Cerebellar cortex (tissue), 1 donor: ENCODE measurements at regions not wholly inside any gene's neighbourhood (a gene's known extent, or its start where the extent isn't known, plus 50 kb on each side); places are given as distances from the start of the nearest gene placed in this dataset.

Experiments
- DNase-seq: peaks from one replicate; pipeline ENCODE4 v3.0.0-alpha.2; 2015; ENCODE audit warnings: low spot score

DNA sequence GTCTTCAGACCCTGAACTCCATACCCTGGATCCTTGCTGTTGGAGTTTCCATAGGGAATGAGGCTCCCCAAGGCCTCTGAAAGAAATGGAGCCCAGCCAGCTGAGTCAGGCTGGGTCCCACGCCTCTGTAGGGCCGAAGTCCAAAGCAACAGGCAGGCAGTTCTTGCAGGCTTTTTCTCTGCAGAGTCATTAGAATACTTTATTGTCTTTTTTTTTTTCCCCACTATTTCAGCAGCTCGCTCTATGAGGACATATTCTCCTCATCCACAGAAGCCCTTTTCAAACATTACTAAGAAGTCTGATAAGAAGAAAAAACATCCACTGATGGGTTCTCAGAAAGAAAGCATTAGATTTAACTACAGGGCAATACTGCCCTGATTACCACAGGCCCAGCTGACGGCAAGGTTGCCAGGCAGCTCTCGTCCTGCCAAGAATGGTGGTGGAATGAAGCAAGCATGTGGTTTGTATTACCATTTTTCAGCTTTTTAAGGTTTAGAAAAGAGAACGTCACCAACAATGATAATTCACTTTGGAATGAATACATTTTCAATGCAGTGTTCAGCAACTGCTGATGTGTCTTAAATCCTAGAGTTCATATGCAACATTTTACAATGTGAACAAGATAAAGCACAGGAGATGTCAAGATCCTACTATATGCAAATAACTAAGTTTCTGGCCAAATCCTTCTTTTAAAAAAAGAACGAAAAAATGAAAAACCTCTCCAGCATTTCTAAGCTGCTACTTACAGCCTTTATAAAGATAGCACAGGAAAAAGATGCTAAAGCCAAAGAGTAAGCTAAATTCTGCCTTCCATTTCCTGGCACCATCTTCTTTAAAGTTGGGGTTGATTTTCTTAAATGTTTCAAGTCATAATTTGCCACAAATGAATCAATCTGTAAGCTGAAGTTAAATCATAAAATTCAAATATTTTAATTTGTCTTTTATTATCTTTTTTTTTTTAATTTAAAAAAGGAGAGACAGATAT, 223.6 kb upstream of the CITED2 start:
- peak; percentile 33 for DNase-seq

- no peak for DNase-seq
Measured at GRCh38 chr6:139597087-139597763, 222.8 kb upstream of the CITED2 start.

- no peak for DNase-seq
Measured at GRCh38 chr6:139595183-139595582, 220.7 kb upstream of the CITED2 start.

DNA sequence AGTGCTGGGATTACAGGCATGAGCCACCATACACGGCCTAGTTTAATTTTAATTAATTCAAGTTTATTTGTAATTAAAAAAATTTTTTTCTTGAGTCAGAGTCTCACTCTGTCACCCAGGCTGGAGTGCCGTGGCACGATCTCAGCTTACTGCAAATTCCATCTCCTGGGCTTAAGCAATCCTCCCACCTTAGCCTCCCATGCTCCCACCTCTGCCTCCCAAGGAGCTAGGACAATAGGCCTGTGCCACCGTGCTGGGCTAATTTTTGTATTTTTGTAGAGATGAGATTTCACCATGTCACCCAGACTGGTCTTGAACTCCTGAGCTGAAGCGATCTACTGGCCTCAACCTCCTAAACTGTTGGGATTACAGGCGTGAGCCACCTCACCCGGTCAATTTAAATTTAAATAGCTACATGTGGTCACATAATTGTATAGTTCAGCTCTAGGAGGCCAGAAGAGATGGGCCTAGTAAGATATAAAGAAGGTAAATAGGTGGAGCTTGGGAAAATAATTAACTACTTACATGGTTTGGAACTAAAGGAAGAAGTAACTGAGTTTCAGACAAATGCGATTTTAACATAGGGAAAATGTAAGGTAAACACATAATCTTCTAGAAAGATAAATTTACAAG, 220.0 kb upstream of the CITED2 start:
- no peak for DNase-seq

- DNase-seq: no peak
Measured at GRCh38 chr6:139593081-139593480, 218.6 kb upstream of the CITED2 start.

DNA sequence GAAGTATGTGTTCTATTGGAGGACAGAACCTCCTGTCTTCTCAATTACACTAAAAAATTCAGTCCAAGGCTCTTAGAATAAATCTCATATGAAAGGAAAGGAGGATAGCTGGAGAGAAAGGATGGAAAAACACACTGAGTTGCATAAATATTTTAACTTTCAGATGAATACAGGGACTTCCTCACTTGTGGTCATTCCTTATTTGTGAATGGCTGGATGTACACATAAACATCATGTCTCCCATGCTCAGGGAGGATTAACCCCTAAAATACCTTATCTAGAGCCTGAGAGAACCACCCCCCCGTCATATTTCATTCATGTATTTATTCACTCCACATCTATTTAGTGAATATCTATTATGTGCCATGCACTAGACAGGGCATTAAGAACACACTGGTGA, 217.6 kb upstream of the CITED2 start:
- DNase-seq: no peak

DNA sequence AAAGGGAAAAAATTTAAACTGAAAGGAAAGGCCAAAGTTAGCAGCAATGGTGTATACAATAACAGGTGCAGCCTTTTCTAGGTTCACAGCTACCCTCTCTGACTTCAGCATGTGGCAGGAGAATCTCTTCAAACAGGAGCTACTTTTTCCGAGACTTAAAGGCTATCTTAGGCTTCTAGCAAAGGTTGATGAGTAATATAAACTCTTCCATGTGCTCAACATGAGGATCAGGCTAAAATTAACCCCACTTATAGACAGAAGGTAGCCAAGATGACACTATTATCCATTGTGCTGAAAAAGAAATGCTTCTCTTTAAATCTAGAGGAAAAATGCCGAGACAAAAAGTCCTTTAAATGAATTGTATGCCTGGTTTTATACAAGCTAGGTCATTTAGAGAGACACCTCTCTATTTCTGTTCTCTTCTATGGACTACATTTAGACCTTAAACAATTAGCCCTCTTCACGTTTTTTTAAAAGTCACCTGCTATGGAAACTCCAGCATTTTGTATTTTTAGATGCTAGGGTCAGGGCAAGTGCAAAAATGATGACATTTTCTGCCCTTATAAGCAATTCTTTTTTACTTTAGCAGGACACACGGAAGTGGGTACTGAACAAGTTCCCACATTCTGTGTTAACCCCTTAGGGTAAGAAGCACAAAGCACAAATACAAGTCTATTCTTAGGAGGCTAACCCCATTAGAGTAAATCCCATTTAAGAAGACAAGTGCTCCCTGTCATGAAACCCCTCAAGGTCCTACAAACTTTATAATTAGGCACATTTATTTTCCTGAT, 216.8 kb upstream of the CITED2 start:
- no peak for DNase-seq

- DNase-seq: no peak
Measured at GRCh38 chr6:139590206-139590605, 215.8 kb upstream of the CITED2 start.

DNA sequence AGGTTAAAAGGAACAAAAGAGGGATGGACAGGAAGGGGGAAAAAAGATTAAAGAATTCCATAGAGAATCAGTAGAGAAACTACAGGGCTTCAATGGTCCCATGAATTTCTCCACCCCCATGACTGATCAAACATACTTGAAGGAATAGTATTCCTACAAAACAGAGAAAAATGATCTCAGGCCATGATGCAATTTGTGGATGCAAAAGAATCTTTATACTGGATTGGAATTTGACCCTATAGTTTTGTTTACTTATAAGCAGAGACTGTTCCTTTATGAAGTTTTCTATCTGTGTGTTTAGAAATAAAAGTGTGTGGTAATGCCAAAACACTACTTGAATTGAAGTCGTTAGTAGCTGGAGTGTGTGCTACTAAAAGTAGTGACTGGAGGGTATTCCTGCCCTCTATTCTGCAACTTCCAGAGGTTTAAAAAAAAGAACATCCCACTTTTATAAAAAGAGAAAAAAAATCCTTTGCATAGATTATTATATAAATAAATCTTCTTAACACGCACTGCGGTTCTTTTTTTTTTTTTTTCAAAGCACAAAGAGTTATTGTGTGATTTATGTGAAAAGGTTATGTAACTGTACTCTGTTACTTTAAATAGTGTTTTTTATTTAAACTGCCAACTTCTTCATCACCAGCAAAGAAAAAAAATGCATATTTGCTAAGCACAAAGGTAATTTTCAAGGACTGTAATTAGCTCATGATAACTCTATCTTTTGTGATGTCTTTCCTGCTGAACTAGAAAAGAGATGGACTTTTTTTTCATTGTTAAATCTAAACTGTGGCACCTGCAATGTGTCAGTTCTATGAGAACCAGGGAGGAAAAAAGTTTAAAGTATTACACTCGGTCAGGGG, 214.5 kb upstream of the CITED2 start:
- DNase-seq: no peak

- no peak for DNase-seq
Measured at GRCh38 chr6:139588076-139588639, 213.7 kb upstream of the CITED2 start.

DNA sequence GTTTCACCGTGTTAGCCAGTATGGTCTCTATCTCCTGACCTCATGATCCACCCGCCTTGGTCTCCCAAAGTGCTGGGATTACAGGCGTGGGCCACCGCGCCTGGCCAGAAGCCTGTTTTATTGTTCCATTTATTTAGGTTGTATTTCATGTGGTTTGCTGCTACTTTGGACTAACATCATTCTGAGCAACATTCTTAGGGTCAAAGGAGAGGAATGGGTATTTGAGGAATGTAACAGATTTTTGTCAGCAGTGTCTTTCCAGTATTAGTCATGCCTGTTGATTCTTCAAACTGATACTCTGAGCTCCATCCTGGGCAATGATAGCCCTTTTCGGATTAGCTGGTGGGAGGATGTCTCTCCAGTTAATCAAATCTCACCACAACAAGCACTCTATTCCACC, 213.0 kb upstream of the CITED2 start:
- DNase-seq: peak; percentile 38

- no peak for DNase-seq
Measured at GRCh38 chr6:139586273-139586672, 211.8 kb upstream of the CITED2 start.

DNA sequence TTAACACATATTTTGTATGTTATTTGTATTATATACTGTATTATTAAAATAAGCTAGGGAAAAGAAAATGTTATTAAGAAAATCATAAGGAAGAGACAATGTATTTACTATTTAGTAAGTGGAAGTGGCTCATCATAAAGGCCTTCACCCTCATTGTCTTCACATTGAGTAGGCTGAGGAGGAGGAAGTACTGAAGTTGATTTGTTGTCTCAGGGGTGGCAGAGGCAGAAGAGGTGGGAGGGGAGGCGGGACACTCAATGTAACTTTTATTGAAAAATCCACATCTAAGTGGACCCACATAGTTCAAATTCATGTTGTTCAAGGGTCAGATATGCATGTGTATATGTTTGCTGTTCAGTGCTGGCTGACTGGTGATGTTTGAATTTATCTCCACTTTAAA, 210.2 kb upstream of the CITED2 start:
- DNase-seq: no peak

GRCh38 chr6:139583420-139583819, 209.0 kb upstream of the CITED2 start:
- DNase-seq: no peak

DNA sequence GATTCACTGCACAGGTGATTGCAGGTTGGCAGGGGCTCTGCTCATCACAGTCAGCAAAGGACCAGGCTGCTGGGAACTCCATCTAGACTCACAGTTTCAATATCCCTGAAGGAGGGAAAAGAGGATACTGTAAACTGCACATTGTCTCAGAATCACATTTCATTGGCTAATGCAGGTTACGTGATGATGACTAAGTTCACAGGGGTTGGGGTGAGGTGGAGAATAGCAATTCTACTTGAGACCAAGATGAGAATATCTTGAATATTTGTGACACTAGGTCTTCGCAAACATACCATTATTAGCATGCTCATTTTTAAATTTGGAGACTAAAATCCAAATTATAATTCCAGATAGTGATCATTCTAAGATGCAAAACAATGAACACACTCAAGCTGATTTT, 208.5 kb upstream of the CITED2 start:
- DNase-seq: no peak

GRCh38 chr6:139581485-139581865, 207.0 kb upstream of the CITED2 start:
- no peak for DNase-seq

DNA sequence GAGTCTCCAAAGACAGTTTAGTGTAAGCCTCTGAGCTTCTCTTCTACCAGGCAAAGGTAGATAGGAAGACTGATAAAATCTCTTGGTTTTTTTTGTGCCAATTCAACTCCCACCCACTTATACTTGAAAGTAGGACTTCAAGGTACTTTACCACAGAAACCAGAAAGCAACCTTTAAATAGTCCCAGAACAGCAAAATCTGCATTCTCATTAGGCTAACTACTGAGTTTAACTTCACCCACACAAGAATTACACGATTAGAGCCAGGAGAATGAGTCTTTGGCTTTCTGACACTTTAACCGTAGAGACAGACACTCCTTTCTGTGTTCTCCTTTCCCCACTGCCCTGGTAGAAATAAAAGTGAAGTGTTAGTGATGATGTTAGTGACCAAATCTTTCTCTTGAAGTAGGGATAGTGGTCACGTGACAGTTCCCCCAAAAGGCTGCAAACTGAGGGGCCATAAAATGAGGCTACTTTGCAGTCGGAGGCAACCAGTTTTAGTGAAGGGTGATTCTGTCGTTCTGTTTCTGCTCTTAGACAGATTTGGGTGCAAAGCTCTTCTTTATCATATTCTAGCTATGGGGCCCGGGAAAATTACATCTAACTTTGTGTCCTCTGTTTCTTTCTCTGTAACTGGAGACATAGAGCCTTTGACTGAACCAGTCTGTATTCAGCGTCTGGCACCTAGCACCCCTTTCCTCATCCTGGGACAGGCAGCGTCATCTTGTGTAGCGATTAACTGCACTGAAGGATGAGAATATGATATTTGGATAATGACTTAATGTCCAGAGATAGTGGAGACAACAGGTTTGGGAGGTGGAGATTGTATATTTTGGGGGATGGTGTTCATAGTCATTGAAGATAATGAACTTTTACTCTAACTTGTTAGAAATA, 206.4 kb upstream of the CITED2 start:
- no peak for DNase-seq

GRCh38 chr6:139577763-139578604, 203.5 kb upstream of the CITED2 start:
- DNase-seq: no peak
